Heart left ventricle (tissue), 13 donors: ENCODE measurements at regions not wholly inside any gene's neighbourhood (a gene's known extent, or its start where the extent isn't known, plus 50 kb on each side); places are given as distances from the start of the nearest gene placed in this dataset.

Source experiments
- POLR2A ChIP-seq, 2 donors: fragments of 450-650 bp; IDR thresholded peaks; one replicate each; pipeline ENCODE4 v1.6.1; 2017; ENCODE audit warnings: antibody characterized with exemption in 2 of 2, mild to moderate bottlenecking in 2 of 2, moderate library complexity in 2 of 2
- TF ChIP-seq, protein P1 (sequence below), 12 donors: fragments of 200-600 bp; sonication (generic) in 4 of 12; IDR thresholded peaks; one replicate each; pipeline versions ENCODE4 v1.5.0 to v1.8.0; 2018 to 2022; ENCODE audit warnings: antibody characterized with exemption in 12 of 12, mild to moderate bottlenecking in 5 of 12
- donor health status: ischemic (EF 13 %, LVEDD 7.1; RV severe dilation, severe dysfunction).
- donor health status: DM: no; HTN: yes; CAD: no.
- donor health status: DM: no; HTN: no; CAD: no.
- donor health status: ischemic (EF 25% LVEDD 6.9; RV normal size, moderate dysfunction).
- donor health status: ischemic (EF 25% LVEDD 5.7; RV mildly dilated, moderate dysfunction).
- donor health status: ischemic (EF 35%, LVEDD 5.7; RV mildly dilated, moderate dysfunction).
- donor health status: nonischemic (EF 11% LVEDD 7.7; RV severe dilation, severe dysfunction).
- donor health status: DM: yes; HTN: yes; CAD: no.
- donor health status: PGD.
- donor health status: ischemic (EF 29% LVEDD 5.4; RV normal size, mild dysfunction).
- donor health status: nonischemic (EF 23%, LVEDD 6.1; RV moderate dilation, normal function).

DNA sequence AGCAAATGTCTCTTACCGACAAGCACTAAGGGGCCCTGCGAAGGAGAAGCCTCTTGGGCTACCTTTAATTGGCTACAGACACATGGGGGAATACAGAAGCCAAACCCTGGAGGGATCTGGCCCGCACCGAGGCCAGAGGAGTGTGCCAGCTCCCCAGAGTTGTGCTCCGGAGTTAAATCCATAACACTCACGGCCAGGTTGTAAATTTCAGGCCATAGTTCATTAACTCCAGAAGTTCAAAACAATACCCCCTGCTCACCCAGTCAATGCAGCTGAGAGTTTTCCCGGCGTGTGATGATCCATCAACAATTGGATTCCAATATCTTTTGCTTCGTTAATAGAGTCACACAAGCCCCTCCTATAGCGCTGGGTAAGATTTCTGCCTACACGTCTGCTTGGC is 371.5 kb downstream of the NXPE2 start:
- TF ChIP-seq, protein P1, sequence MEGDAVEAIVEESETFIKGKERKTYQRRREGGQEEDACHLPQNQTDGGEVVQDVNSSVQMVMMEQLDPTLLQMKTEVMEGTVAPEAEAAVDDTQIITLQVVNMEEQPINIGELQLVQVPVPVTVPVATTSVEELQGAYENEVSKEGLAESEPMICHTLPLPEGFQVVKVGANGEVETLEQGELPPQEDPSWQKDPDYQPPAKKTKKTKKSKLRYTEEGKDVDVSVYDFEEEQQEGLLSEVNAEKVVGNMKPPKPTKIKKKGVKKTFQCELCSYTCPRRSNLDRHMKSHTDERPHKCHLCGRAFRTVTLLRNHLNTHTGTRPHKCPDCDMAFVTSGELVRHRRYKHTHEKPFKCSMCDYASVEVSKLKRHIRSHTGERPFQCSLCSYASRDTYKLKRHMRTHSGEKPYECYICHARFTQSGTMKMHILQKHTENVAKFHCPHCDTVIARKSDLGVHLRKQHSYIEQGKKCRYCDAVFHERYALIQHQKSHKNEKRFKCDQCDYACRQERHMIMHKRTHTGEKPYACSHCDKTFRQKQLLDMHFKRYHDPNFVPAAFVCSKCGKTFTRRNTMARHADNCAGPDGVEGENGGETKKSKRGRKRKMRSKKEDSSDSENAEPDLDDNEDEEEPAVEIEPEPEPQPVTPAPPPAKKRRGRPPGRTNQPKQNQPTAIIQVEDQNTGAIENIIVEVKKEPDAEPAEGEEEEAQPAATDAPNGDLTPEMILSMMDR (IDR thresholded peaks at IDR 0.05), result no peak
- no peak for TF ChIP-seq POLR2A (IDR thresholded peaks at IDR 0.05)
